Activated CD8-positive, alpha-beta T cell treated with anti-CD3 and anti-CD28 coated beads for 36 hours (primary cell): ENCODE measurements at regions not wholly inside any gene's neighbourhood (a gene's known extent, or its start where the extent isn't known, plus 50 kb on each side); places are given as distances from the start of the nearest gene placed in this dataset.

ENCODE experiments used
- ATAC-seq: fragments of 200-7000 bp; cut with Tn5 transposase; one replicate; pipeline ENCODE4 v1.10.0; 2021; ENCODE audit warnings: mild to moderate bottlenecking, moderate library complexity
- CTCF ChIA-PET: fragments of 350-600 bp; sonication (Branson Sonifier 250); formaldehyde crosslinking; loops from one replicate; lab custom pipeline; 2021; ENCODE audit warnings: antibody characterized with exemption; lab: Charles Lee
- POLR2A ChIA-PET: fragments of 350-600 bp; sonication (Branson Sonifier 250); formaldehyde crosslinking; loops from one replicate; lab custom pipeline; 2021; ENCODE audit warnings: antibody characterized with exemption; lab: Charles Lee
- DNase-seq: peaks from one replicate; pipeline ENCODE4 v3.0.0-alpha.2; 2020
- H3K27ac Mint-ChIP-seq: one replicate; pipeline ENCODE4 v1.8.0; 2021; ENCODE audit warnings: mild to moderate bottlenecking, mixed read lengths
- H3K27me3 Mint-ChIP-seq: one replicate; pipeline ENCODE4 v1.8.0; 2021; ENCODE audit warnings: mixed read lengths
- H3K36me3 Mint-ChIP-seq: one replicate; pipeline ENCODE4 v1.8.0; 2021; ENCODE audit warnings: low read depth, mixed read lengths
- H3K4me1 Mint-ChIP-seq: one replicate; pipeline ENCODE4 v1.8.0; 2021; ENCODE audit warnings: low read depth, mixed read lengths
- H3K4me3 Mint-ChIP-seq: one replicate; pipeline ENCODE4 v1.8.0; 2021; ENCODE audit warnings: mild to moderate bottlenecking, moderate library complexity, mixed read lengths
- H3K9me3 Mint-ChIP-seq: one replicate; pipeline ENCODE4 v1.8.0; 2021; ENCODE audit warnings: mixed read lengths
- intact Hi-C: fragments of 100-400 bp; cut with micrococcal nuclease; formaldehyde crosslinking; loops from one replicate; pipeline ENCODE4 v1.10.0; 2022
- TF ChIP-seq, protein P1 (sequence below): fragments of 200-600 bp; IDR thresholded peaks from one replicate; pipeline ENCODE4 v1.8.0; 2022; ENCODE audit warnings: antibody characterized with exemption, mild to moderate bottlenecking

DNA sequence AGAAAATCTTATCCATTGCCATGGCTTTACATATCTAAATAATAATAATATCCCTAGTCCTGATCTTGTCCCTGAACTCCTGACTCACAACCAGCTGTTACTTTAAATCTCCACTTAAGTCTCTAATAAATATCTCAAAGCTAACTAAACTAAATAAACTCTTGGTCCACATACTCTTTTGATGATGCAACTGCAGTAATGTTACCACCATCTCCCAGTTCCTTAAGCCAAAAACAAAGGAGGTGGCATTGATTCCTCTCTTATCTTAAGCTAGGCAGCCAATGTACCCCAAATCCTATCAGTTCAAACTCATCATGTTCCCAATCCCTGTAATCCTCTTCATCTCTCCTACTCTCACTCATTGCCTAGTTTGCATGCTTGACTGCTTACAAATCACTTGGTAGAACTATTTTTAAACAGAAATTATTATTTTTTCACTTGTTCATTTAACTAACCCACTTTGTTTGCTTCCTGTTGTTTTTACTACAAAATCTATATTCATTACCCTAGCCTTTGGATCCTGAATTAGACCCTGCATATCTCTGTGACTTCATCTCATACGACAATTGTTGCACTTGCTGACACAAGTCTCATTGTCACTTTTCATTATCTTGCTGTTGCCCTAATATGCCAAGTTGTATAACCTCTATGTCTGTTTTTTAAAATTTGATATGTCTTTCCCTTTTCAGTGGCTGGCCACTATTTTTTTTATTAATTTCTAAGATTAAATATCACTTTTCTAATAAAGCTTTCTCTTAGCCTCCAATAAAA lies 462.2 kb downstream of the ZPLD1 start:
- ATAC-seq (no peak), DNase-seq (no peak)
- H3K27ac Mint-ChIP-seq = no peak overlapping the region
- no peaks in the 10 kb centered on the region for H3K9me3 Mint-ChIP-seq
- TF ChIP-seq, protein P1, sequence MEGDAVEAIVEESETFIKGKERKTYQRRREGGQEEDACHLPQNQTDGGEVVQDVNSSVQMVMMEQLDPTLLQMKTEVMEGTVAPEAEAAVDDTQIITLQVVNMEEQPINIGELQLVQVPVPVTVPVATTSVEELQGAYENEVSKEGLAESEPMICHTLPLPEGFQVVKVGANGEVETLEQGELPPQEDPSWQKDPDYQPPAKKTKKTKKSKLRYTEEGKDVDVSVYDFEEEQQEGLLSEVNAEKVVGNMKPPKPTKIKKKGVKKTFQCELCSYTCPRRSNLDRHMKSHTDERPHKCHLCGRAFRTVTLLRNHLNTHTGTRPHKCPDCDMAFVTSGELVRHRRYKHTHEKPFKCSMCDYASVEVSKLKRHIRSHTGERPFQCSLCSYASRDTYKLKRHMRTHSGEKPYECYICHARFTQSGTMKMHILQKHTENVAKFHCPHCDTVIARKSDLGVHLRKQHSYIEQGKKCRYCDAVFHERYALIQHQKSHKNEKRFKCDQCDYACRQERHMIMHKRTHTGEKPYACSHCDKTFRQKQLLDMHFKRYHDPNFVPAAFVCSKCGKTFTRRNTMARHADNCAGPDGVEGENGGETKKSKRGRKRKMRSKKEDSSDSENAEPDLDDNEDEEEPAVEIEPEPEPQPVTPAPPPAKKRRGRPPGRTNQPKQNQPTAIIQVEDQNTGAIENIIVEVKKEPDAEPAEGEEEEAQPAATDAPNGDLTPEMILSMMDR = no peak
- ChIA-PET POLR2A (no interaction called here), CTCF (no interaction called here)
- H3K4me1 Mint-ChIP-seq = no peaks in the 10 kb centered on the region
- H3K4me3 Mint-ChIP-seq = no peak overlapping the region
- no peaks in the 10 kb centered on the region for H3K27me3 Mint-ChIP-seq
- intact Hi-C loops = no loop called here
- H3K36me3 Mint-ChIP-seq = no peaks in the 10 kb centered on the region

DNA sequence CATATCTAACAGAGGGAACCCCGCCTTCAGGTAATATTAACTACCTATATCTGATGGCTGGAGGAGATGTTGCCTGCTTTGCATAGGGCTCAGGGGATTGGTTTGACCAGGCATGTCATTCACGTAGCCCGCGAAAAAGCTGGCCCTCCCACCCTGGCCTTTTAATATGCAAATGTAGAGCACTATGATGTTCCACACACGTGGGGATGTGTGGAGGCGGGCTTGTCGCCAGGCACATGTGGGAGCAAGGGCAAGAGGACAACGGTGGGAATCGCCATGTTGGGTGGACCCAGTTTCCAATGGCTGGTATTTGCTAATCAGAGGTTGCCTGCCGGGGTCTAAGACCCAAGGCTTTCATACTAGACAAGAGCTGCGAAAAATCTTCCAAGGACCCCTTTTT lies 469.8 kb downstream of the ZPLD1 start:
- DNase-seq (no peak), ATAC-seq (no peak)
- peaks cover 4% of the 10 kb centered on the region for H3K9me3 Mint-ChIP-seq
- no peaks in the 10 kb centered on the region for H3K4me1 Mint-ChIP-seq
- ChIA-PET POLR2A (no interaction called here), CTCF (no interaction called here)
- no peak overlapping the region for H3K27ac Mint-ChIP-seq
- H3K27me3 Mint-ChIP-seq = no peaks in the 10 kb centered on the region
- no peak overlapping the region for H3K4me3 Mint-ChIP-seq
- TF ChIP-seq, protein P1 = no peak
- no peaks in the 10 kb centered on the region for H3K36me3 Mint-ChIP-seq
- intact Hi-C loops = no loop called here

DNA sequence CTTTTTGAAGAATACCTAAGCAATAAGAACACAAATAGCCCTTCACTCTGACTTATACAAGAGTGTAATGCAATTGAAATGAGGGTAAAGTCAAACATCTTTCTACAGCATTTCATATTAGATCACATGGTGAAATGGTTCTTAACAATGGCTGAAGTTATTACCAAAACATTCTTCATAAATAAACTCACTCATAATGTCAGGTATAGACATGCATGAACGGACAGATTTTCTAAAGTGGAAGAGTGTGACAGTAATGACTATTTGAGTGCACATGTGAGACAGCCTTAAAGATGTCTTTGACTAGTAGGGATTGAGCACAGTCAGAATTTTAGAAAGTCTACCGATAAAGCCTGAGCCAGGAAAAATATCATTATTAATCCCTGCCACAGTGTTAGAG lies 471.0 kb downstream of the ZPLD1 start:
- H3K9me3 Mint-ChIP-seq = peaks cover 4% of the 10 kb centered on the region
- ChIA-PET CTCF (no interaction called here), POLR2A (no interaction called here)
- intact Hi-C loops = no loop called here
- no peak for ATAC-seq
- H3K27ac Mint-ChIP-seq = no peak overlapping the region
- no peaks in the 10 kb centered on the region for H3K4me1 Mint-ChIP-seq
- H3K4me3 Mint-ChIP-seq = no peak overlapping the region
- TF ChIP-seq, protein P1 = no peak
- no peak for DNase-seq
- H3K27me3 Mint-ChIP-seq = no peaks in the 10 kb centered on the region
- no peaks in the 10 kb centered on the region for H3K36me3 Mint-ChIP-seq

GRCh38 chr3:102906818-102907217 lies 472.0 kb downstream of the ZPLD1 start:
- no peaks in the 10 kb centered on the region for H3K36me3 Mint-ChIP-seq
- no peaks in the 10 kb centered on the region for H3K4me1 Mint-ChIP-seq
- no peak overlapping the region for H3K4me3 Mint-ChIP-seq
- peaks cover 4% of the 10 kb centered on the region for H3K9me3 Mint-ChIP-seq
- ChIA-PET POLR2A (no interaction called here), CTCF (no interaction called here)
- DNase-seq = no peak
- no peak overlapping the region for H3K27ac Mint-ChIP-seq
- TF ChIP-seq, protein P1 = no peak
- intact Hi-C loops = no loop called here
- no peaks in the 10 kb centered on the region for H3K27me3 Mint-ChIP-seq
- no peak for ATAC-seq

DNA sequence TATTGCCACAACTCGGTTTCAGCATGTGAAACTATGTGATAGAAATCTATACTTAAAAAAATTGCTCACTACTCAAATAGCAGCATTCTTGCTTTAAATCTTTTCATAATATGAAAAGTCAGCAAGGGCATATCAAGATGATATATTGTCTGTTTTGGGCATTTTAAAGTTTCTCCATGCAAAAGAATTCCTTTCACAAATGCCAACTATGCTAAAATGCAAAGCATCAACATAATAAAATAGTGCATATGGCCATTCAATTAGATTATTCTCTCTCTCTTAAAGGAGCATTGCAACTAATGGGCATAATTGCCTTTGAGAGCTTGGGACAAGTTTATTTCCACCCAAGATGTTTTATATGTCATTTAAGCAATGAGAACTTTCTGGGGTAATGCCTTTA lies 475.1 kb downstream of the ZPLD1 start:
- CTCF ChIA-PET = no interaction called here

More for the DNA sequence above, 475.1 kb downstream of the ZPLD1 start:
- Mint-ChIP-seq H3K4me3 (no peak overlapping the region), H3K27me3 (no peaks in the 10 kb centered on the region), H3K27ac (no peak overlapping the region), H3K4me1 (no peaks in the 10 kb centered on the region), H3K9me3 (no peaks in the 10 kb centered on the region), H3K36me3 (no peaks in the 10 kb centered on the region)
- TF ChIP-seq, protein P1 = no peak
- intact Hi-C loops = no loop called here
- ATAC-seq (no peak), DNase-seq (no peak)
- POLR2A ChIA-PET = no interaction called here
